ENCODE measurements at regions not wholly inside any gene's neighbourhood (a gene's known extent, or its start where the extent isn't known, plus 50 kb on each side); places are given as distances from the start of the nearest gene placed in this dataset.

GRCh38 chr14:76651410-76652055 lies 109.7 kb upstream of the VASH1 start:
- Mint-ChIP-seq H3K9me3 (no peaks in the 10 kb centered on the region), H3K27me3 (ENCODE audit: insufficient read depth, low read depth) (peaks cover 6% of the 10 kb centered on the region), H3K4me3 (no peak overlapping the region), H3K27ac (no peak overlapping the region), H3K36me3 (no peaks in the 10 kb centered on the region), H3K4me1 (peaks cover 9% of the 10 kb centered on the region)
- no peaks in the 10 kb centered on the region for H3K9me3 ChIP-seq (ENCODE audit: low read depth)
- DNase-seq (ENCODE audit: low spot score), result no peak
- H2AFZ ChIP-seq (replicated peaks), result peak overlapping the region; percentile 88
- H3K27me3 ChIP-seq, result no peaks in the 10 kb centered on the region
- no peak overlapping the region for H3K9ac ChIP-seq
- no peak overlapping the region for H3K27ac ChIP-seq
- H3K79me2 ChIP-seq (ENCODE audit: low read depth), result no peaks in the 10 kb centered on the region
- no peak overlapping the region for H3K4me2 ChIP-seq
- no peaks in the 10 kb centered on the region for H3F3A ChIP-seq (ENCODE audit: low read depth)
- TF ChIP-seq EZH2 (IDR thresholded peaks at IDR 0.05) (no peak), EZH2phosphoT487 (IDR thresholded peaks at IDR 0.05) (no peak), CTCF (IDR thresholded peaks at IDR 0.05) (no peak)
- peaks cover 8% of the 10 kb centered on the region for H3K4me1 ChIP-seq
- H3K36me3 ChIP-seq, result no peaks in the 10 kb centered on the region
- H3K4me3 ChIP-seq, result no peak overlapping the region
- no peaks in the 10 kb centered on the region for H4K20me1 ChIP-seq (ENCODE audit: low read depth)

- Mint-ChIP-seq H3K27me3 (ENCODE audit: insufficient read depth, low read depth) (peaks cover 4% of the 10 kb centered on the region), H3K27ac (no peak overlapping the region), H3K4me3 (no peak overlapping the region), H3K4me1 (peaks cover 9% of the 10 kb centered on the region), H3K9me3 (peaks cover 5% of the 10 kb centered on the region), H3K36me3 (no peaks in the 10 kb centered on the region)
- Histone ChIP-seq H3K9ac (no peak overlapping the region), H3K4me3 (no peak overlapping the region), H3K79me2 (ENCODE audit: low read depth) (no peaks in the 10 kb centered on the region), H3F3A (ENCODE audit: low read depth) (no peaks in the 10 kb centered on the region), H3K27ac (no peak overlapping the region), H3K9me3 (ENCODE audit: low read depth) (peaks cover 12% of the 10 kb centered on the region), H3K27me3 (no peaks in the 10 kb centered on the region), H4K20me1 (ENCODE audit: low read depth) (no peaks in the 10 kb centered on the region), H3K4me1 (peaks cover 8% of the 10 kb centered on the region), H3K36me3 (no peaks in the 10 kb centered on the region), H2AFZ (replicated peaks) (no peak overlapping the region), H3K4me2 (no peak overlapping the region)
- TF ChIP-seq CTCF (IDR thresholded peaks at IDR 0.05) (no peak), EZH2 (IDR thresholded peaks at IDR 0.05) (no peak), EZH2phosphoT487 (IDR thresholded peaks at IDR 0.05) (no peak)
- DNase-seq (ENCODE audit: low spot score), result no peak
Measured at GRCh38 chr14:76653875-76654572, 107.2 kb upstream of the VASH1 start.

DNA sequence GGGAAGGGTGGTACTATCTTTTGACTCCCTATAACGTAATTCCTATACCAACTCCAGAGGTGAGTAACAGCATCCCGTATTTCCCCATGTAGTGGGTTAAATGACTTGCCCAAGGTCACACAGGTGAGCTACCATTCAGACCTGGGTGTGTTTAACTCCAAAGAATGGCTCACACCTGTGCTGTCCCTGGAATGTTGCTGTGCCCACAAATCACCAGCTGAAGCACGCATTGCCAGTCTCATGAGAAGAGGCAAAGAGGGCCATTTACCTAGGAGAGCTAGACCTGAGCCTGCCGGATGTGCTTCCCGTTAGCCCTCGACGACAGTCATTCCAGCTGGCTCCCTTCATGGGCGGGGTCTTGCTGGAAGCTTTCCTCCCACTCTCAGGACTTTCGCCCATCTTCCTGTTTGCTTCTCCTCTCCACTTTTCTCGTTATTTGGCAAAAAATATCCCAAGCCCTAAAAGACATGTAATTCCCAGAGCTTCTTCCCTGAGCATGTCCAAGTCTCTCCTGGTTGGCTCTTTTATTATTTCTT lies 106.6 kb upstream of the VASH1 start:
- TF ChIP-seq CTCF (IDR thresholded peaks at IDR 0.05) (no peak), EZH2phosphoT487 (IDR thresholded peaks at IDR 0.05) (no peak), EZH2 (IDR thresholded peaks at IDR 0.05) (no peak)
- Histone ChIP-seq H3K27ac (no peak overlapping the region), H3K36me3 (no peaks in the 10 kb centered on the region), H3K4me3 (no peak overlapping the region), H3K9me3 (ENCODE audit: low read depth) (peaks cover 12% of the 10 kb centered on the region), H3K9ac (no peak overlapping the region), H3K27me3 (no peaks in the 10 kb centered on the region), H3F3A (ENCODE audit: low read depth) (no peaks in the 10 kb centered on the region), H2AFZ (replicated peaks) (no peak overlapping the region), H4K20me1 (ENCODE audit: low read depth) (no peaks in the 10 kb centered on the region), H3K4me1 (peaks cover 8% of the 10 kb centered on the region), H3K79me2 (ENCODE audit: low read depth) (no peaks in the 10 kb centered on the region), H3K4me2 (no peak overlapping the region)
- Mint-ChIP-seq H3K4me1 (peaks cover 9% of the 10 kb centered on the region), H3K36me3 (no peaks in the 10 kb centered on the region), H3K9me3 (peaks cover 8% of the 10 kb centered on the region), H3K27me3 (ENCODE audit: insufficient read depth, low read depth) (peaks cover 4% of the 10 kb centered on the region), H3K4me3 (no peak overlapping the region), H3K27ac (no peak overlapping the region)
- no peak for DNase-seq (ENCODE audit: low spot score)
